GM12872 (cell line): ENCODE measurements at regions not wholly inside any gene's neighbourhood (a gene's known extent, or its start where the extent isn't known, plus 50 kb on each side); places are given as distances from the start of the nearest gene placed in this dataset.

Experiments
- TF ChIP-seq, protein P1 (sequence below): IDR thresholded peaks from 3 replicates; pipeline ENCODE4 v1.5.1; 2011; ENCODE audit warnings: low read depth, mild to moderate bottlenecking, low read length, moderate library complexity; ENCODE audit not compliant: insufficient read depth

DNA sequence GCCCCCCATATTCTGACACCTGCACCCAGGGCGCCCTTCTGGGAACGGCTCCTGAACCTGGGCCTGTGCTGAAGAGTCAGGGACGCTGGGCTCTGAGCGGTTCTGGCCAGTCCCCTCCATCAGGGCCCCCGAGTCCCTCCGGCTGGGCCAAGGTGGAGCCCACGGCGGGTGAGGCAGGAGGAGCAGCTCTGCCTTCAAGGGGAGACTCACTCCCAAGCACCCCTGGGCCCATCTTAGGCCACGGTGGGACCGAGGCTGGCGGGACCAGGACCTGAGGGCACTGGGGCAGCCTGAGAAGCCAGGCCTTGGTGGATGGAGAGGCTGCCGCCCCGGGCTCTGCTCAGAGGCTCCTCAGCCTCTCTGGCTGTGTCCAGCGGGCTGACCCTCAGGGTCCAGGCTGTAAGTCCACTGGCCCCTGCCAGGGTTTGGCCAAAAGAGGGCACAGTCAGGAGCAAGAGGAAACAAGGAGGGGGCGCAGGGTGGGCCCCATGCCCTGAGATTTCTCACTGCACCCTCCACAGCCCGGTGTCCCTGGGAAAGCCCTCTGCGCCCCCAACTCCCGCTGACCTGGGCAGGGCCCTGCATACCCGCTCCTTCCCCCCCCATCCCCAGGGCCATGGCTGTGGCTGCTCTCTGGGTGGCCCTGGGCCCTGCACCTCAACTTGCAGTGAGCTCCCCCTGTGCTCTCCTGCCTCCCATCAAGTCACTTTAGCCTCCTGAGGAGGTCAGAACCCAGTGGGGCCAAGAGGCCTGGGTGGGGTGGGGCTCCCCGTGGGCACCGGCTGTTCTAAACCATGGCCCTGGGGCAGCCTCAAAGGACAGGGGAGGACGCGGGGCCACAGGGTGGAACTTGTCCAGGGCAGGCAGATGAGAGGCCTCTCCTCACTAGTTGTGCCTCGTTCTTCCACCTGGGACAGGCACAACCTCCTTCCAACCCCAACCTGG is 266.4 kb upstream of the SFSWAP start:
- TF ChIP-seq, protein P1, sequence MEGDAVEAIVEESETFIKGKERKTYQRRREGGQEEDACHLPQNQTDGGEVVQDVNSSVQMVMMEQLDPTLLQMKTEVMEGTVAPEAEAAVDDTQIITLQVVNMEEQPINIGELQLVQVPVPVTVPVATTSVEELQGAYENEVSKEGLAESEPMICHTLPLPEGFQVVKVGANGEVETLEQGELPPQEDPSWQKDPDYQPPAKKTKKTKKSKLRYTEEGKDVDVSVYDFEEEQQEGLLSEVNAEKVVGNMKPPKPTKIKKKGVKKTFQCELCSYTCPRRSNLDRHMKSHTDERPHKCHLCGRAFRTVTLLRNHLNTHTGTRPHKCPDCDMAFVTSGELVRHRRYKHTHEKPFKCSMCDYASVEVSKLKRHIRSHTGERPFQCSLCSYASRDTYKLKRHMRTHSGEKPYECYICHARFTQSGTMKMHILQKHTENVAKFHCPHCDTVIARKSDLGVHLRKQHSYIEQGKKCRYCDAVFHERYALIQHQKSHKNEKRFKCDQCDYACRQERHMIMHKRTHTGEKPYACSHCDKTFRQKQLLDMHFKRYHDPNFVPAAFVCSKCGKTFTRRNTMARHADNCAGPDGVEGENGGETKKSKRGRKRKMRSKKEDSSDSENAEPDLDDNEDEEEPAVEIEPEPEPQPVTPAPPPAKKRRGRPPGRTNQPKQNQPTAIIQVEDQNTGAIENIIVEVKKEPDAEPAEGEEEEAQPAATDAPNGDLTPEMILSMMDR, result no peak

DNA sequence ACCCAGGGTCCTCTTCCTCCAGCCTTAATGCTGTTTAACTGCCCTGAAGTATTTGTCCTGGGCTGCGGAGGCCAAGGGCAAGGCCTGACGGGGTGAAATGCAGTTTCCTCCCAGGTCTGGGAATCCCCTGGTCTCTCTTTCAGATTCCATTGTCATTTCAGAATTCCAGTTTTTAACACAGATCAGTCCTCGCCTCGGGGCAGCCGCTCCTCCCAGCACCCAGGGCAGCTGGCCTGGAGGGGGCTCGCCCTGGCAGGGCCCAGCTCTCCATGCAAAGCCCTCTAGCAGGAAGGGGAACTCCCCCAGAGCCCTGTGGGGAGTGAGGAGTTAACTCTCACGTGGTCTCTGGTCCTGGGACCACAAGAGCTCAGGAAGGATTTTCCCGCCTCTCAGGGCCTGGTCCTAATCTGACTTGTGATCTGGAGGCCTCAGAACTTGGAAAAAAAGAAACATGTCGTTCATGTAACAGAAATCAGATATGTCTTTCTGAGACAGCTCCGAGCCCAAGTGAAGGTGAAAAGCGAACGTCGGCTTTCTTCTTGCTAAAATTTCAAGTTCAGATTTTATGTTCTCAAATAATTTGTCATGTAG is 265.6 kb upstream of the SFSWAP start:
- TF ChIP-seq, protein P1, result no peak

DNA sequence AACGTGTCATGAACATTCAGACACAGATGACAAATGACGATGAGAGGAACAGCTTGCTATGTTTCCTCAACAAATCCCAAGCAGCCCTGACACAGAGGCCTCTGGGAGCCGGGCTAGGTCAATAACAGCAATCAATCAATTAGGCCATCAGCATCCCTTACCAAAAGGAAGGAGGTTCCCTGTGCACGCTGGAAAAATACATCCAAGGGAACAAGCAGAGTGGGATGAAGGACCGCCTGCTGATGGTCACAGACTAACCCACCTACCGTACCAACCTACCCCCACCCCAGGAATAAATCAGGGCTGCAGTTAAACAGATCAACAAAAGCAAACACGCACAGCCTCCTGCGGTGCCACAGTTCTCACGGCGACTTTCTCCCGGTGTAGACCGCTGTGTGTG is 265.1 kb upstream of the SFSWAP start:
- TF ChIP-seq, protein P1, result no peak

DNA sequence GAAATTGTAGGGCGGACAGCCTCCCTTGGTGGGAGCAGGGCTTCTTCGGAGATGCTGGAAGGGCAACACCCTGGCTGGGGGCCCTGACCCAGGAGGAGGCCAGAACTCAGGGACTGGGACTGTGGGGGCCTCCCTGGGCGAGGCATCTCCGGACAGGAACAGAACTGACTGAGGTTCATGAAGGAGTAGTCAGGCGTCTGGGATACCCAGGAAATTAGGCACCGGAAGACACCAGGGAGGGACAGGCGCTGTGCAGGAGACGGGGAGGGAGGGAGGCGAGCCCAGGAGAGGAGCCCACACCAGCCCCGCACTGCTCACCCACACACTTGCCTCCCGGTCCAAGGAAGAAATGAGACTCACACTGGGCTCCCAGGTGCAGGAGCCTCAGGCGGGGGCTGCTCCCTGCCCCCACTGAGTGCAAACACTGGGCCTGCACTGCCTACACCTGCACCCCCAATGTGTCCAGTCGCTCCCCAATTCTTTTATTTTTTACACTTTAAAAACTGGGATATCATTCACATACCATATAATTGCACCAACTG is 262.6 kb upstream of the SFSWAP start:
- TF ChIP-seq, protein P1, result no peak

DNA sequence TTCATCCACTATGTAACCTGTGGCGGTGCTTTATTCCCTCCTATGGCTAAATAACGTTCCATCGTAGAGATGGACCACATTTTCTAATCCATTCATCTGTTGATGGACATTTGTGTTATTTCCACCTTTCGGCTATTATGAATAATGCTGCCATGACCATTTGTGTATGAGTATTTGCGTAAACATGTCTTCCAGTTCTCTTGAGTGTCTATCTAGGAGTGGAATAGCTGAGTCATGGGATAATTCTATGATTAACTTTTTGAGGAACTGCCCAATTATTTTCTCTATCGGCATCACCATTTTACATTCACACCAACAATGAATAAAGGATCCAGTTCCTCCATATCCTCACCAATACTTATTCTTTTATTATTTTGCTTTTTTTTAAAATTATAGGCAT is 261.9 kb upstream of the SFSWAP start:
- TF ChIP-seq, protein P1, result no peak

DNA sequence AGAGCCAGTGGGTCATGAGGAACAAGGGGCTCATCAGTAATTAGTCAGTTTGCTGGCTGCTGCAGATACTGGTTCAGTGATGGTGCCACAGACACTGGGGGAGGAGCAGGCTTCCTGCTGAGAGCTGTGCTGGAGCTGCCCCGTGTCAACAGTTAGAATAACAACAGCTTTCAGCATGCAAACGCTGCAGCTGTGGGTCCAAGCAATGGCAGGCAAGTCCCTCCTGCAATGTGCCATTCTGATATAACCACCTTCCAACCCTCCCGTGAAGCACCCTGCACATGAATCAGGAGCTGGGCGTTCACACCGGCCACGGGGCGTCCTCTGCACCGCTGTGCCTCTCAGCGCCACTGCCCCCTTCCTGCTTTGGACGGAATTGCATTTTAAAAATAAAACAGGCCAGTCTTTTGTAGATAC is 258.4 kb upstream of the SFSWAP start:
- TF ChIP-seq, protein P1, result peak; percentile 65

DNA sequence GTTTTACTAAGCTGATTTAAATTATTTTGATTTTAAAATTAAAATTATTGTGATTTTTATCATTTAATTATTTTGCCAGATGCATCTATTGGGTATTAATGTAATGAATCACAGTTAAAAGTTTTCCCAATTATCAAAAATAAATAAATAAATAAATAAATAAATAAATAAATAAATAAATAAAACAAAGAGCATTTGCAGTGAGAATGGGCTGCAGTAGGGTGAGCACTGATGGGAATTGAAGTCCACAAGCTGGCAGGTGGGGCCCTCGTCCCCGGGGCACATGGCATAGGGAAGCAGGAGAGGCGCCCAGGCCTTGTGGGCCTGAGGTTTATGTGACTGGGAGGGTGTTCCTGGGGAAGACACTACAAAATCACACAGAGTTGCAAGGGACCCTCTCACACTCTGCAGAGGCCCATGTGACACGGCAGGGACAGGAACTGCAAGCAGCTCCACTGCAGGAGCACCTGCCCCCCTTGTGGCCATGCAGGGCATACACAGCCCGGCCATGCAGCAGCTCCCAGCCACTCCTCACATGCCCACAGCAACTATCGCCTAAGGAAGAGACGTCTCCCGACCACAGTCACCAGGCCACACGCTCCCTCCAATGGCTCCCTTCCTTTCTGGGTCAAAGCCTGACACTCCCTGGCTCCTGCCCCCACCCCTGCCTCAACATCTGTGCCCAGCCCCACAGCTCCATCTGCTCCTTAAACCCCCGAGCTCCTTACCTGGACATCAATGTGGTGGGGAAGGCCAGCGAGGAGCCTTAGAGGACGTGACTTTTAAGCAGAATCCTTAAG is 256.3 kb upstream of the SFSWAP start:
- TF ChIP-seq, protein P1, result peak; percentile 88
